OCI-LY7 (cell line): ENCODE measurements at regions not wholly inside any gene's neighbourhood (a gene's known extent, or its start where the extent isn't known, plus 50 kb on each side); places are given as distances from the start of the nearest gene placed in this dataset.
"Not testable (repeated sequence)": the region's sequence is repeated elsewhere in the genome, so short reads cannot be mapped to it uniquely, and the experiment has no call there.

Experiments used
- BruUV-seq: library from RNA; stranded (reverse); fragments of 400-500 nt; replicated peaks from 2 replicates; lab custom pipeline; 2021; lab: Mats Ljungman, UMichigan
- CTCF ChIA-PET: fragments of 300-600 bp; sonication (Branson Sonifier 250); formaldehyde crosslinking; loops from one replicate; lab custom pipeline; 2022; ENCODE audit warnings: antibody characterized with exemption; ENCODE audit not compliant: unreplicated experiment; lab: Charles Lee
- POLR2A ChIA-PET: fragments of 300-600 bp; sonication (Branson Sonifier 250); formaldehyde crosslinking; loops from one replicate; lab custom pipeline; 2022; ENCODE audit warnings: antibody characterized with exemption; lab: Charles Lee
- DNase-seq: peaks from one replicate; pipeline ENCODE4 v3.0.0-alpha.2; 2015; ENCODE audit warnings: low spot score
- H2AFZ ChIP-seq: fragments of 200-600 bp; sonication (generic), shearing (Covaris generic); 2 replicates; pipeline ENCODE4 v1.6.1; 2014; ENCODE audit warnings: mild to moderate bottlenecking, antibody characterized with exemption, low read length, moderate library complexity
- H3K27ac ChIP-seq: fragments of 200-600 bp; sonication (generic); 2 replicates; pipeline ENCODE4 v1.5.1; 2014; ENCODE audit warnings: mixed run types, low read depth, mild to moderate bottlenecking, moderate library complexity, low read length, inconsistent platforms; ENCODE audit not compliant: poor library complexity, severe bottlenecking
- H3K36me3 ChIP-seq: fragments of 200-600 bp; sonication (generic); 2 replicates; pipeline ENCODE4 v1.6.1; 2014; ENCODE audit warnings: mild to moderate bottlenecking, antibody characterized with exemption, low read length, moderate library complexity, mixed read lengths; ENCODE audit not compliant: insufficient read depth
- H3K4me1 ChIP-seq: fragments of 200-600 bp; sonication (generic); 2 replicates; pipeline ENCODE4 v1.5.1; 2014; ENCODE audit warnings: mild to moderate bottlenecking, low read length; ENCODE audit not compliant: insufficient read depth, poor library complexity, severe bottlenecking
- H3K4me2 ChIP-seq: fragments of 200-600 bp; sonication (generic); 2 replicates; pipeline ENCODE4 v1.6.1; 2014; ENCODE audit warnings: mild to moderate bottlenecking, low read length
- H3K4me3 ChIP-seq: fragments of 200-600 bp; sonication (generic); 2 replicates; pipeline ENCODE4 v1.5.1; 2014; ENCODE audit warnings: mild to moderate bottlenecking, low read depth, low read length; ENCODE audit not compliant: poor library complexity, severe bottlenecking
- H3K79me2 ChIP-seq: fragments of 200-600 bp; sonication (generic); 2 replicates; pipeline ENCODE4 v1.6.1; 2016; ENCODE audit warnings: low read depth, mild to moderate bottlenecking, low read length, moderate library complexity, mixed read lengths; ENCODE audit not compliant: insufficient read depth
- H3K9me2 ChIP-seq: fragments of 200-600 bp; sonication (generic); 2 replicates; pipeline ENCODE4 v1.6.1; 2016; ENCODE audit warnings: mild to moderate bottlenecking, low read length, mixed read lengths; ENCODE audit not compliant: insufficient read depth
- H3K9me3 ChIP-seq: fragments of 200-600 bp; sonication (generic); 2 replicates; pipeline ENCODE4 v1.6.1; 2014; ENCODE audit warnings: mild to moderate bottlenecking, mixed run types, low read length, mixed read lengths
- H4K20me1 ChIP-seq: fragments of 200-600 bp; sonication (generic); 2 replicates; pipeline ENCODE4 v1.6.1; 2014; ENCODE audit warnings: mild to moderate bottlenecking, antibody characterized with exemption, low read length, moderate library complexity, mixed read lengths; ENCODE audit not compliant: insufficient read depth
- EZH2phosphoT487 ChIP-seq: fragments of 200-600 bp; sonication (generic); IDR thresholded peaks from 2 replicates; pipeline ENCODE4 v1.6.1; 2018; ENCODE audit warnings: low read depth, borderline replicate concordance, mild to moderate bottlenecking, mixed run types, antibody characterized with exemption, low read length, moderate library complexity, mixed read lengths
- intact Hi-C: fragments of 100-400 bp; cut with micrococcal nuclease; formaldehyde crosslinking; loops from one replicate; pipeline ENCODE4 v1.10.0; 2022; ENCODE audit not compliant: unreplicated experiment
- TF ChIP-seq, protein P1 (sequence below): fragments of 200-600 bp; sonication (generic); conservative IDR thresholded peaks from 2 replicates; pipeline ENCODE4 v1.5.1; 2014; ENCODE audit warnings: mild to moderate bottlenecking, antibody characterized with exemption, low read length, moderate library complexity, mixed read lengths

DNA sequence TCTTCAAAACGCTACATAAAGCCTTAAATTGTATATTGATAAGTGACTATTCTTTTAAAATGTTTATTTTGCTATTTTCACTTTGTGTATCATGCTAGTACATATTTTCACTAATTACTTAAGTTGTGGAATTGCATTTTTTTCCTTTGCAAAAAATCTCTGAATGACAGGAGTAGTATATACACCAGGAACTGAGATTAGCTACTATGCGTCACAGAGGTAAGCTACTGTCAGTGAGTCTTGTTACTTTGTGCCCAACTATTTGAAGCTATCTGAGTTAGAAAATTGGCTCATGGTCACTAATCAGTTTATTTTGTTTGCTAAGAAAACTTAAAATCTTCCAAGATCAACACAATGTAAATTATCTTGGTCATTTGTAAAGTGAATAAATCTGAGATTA is 887.4 kb downstream of the TMTC2 start:
- H3K9me2 ChIP-seq = no peaks in the 10 kb centered on the region
- TF ChIP-seq EZH2phosphoT487 = no peak
- TF ChIP-seq, protein P1, sequence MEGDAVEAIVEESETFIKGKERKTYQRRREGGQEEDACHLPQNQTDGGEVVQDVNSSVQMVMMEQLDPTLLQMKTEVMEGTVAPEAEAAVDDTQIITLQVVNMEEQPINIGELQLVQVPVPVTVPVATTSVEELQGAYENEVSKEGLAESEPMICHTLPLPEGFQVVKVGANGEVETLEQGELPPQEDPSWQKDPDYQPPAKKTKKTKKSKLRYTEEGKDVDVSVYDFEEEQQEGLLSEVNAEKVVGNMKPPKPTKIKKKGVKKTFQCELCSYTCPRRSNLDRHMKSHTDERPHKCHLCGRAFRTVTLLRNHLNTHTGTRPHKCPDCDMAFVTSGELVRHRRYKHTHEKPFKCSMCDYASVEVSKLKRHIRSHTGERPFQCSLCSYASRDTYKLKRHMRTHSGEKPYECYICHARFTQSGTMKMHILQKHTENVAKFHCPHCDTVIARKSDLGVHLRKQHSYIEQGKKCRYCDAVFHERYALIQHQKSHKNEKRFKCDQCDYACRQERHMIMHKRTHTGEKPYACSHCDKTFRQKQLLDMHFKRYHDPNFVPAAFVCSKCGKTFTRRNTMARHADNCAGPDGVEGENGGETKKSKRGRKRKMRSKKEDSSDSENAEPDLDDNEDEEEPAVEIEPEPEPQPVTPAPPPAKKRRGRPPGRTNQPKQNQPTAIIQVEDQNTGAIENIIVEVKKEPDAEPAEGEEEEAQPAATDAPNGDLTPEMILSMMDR = no peak
- no peaks in the 10 kb centered on the region for H3K4me1 ChIP-seq
- no peak overlapping the region for H2AFZ ChIP-seq
- ChIA-PET POLR2A (interaction anchor here (0.6 kb wide), 1 partner anchor 536 kb away, joined by 8 read pairs; no protein-coding TSS in a partner anchor), CTCF (no interaction called here)
- no peak overlapping the region for H3K27ac ChIP-seq
- no peaks in the 10 kb centered on the region for H4K20me1 ChIP-seq
- no peak overlapping the region for H3K4me2 ChIP-seq
- no peak for DNase-seq
- no peaks in the 10 kb centered on the region for H3K9me3 ChIP-seq
- intact Hi-C loops = no loop called here
- no peaks in the 10 kb centered on the region for H3K36me3 ChIP-seq
- no peaks in the 10 kb centered on the region for H3K79me2 ChIP-seq
- no TSS peak for BruUV-seq
- H3K4me3 ChIP-seq = no peak overlapping the region

DNA sequence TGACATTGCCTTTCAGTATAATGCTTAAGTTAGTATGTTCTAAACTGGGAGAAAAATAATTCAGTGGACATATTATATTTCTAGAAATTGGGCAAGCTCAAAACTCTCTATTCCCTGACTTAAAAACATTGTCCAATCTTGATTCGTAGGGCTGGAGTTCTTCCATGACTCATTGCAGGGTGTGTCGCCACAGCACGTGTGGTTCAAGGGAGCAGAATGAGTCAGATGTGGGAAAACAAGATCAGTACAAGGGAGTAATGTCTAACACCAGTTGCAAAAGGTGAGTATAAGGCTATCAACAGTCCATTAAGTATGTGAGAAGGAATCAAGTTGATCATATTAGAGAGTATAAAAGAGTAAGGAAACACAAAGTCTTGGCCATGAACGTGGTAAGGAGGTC is 887.0 kb downstream of the TMTC2 start:
- ChIA-PET POLR2A (interaction anchor here (0.6 kb wide), 1 partner anchor 535 kb away, joined by 8 read pairs; no protein-coding TSS in a partner anchor), CTCF (no interaction called here)
- no peak overlapping the region for H3K4me3 ChIP-seq
- no peaks in the 10 kb centered on the region for H3K4me1 ChIP-seq
- no TSS peak for BruUV-seq
- no peak overlapping the region for H3K27ac ChIP-seq
- no peaks in the 10 kb centered on the region for H3K79me2 ChIP-seq
- intact Hi-C loops = no loop called here
- no peak overlapping the region for H2AFZ ChIP-seq
- no peak overlapping the region for H3K4me2 ChIP-seq
- H3K9me3 ChIP-seq = no peaks in the 10 kb centered on the region
- TF ChIP-seq, protein P1 = no peak
- no peak for TF ChIP-seq EZH2phosphoT487
- DNase-seq = no peak
- H4K20me1 ChIP-seq = no peaks in the 10 kb centered on the region
- no peaks in the 10 kb centered on the region for H3K9me2 ChIP-seq
- H3K36me3 ChIP-seq = no peaks in the 10 kb centered on the region

DNA sequence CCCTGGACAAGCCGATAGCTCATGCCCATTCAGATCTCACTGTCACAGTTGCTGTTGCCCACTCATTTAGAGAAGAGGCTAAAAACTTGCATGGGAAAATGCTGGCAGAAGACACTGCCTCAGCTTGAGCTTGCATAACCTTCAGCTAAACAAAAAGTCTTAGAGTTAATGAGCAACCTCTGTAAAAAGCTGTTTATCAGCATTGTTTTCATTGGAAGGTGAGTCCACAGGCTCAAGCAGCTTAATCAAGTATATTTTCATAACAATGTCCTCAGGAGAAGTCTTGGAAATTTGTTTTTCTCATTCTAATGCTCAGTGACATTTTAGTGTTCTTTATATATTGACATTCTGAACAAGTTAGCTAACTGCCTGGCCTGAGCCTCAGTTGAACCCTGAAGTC is 872.9 kb downstream of the TMTC2 start:
- intact Hi-C loops = no loop called here
- Histone ChIP-seq H3K9me3 (no peaks in the 10 kb centered on the region), H3K4me3 (no peak overlapping the region), H3K4me2 (no peak overlapping the region), H3K79me2 (no peaks in the 10 kb centered on the region), H4K20me1 (no peaks in the 10 kb centered on the region), H3K9me2 (no peaks in the 10 kb centered on the region), H3K4me1 (no peaks in the 10 kb centered on the region), H2AFZ (no peak overlapping the region), H3K27ac (no peak overlapping the region), H3K36me3 (no peaks in the 10 kb centered on the region)
- BruUV-seq = no TSS peak
- no peak for TF ChIP-seq EZH2phosphoT487
- TF ChIP-seq, protein P1 = no peak
- DNase-seq = no peak
- ChIA-PET CTCF (no interaction called here), POLR2A (no interaction called here)

DNA sequence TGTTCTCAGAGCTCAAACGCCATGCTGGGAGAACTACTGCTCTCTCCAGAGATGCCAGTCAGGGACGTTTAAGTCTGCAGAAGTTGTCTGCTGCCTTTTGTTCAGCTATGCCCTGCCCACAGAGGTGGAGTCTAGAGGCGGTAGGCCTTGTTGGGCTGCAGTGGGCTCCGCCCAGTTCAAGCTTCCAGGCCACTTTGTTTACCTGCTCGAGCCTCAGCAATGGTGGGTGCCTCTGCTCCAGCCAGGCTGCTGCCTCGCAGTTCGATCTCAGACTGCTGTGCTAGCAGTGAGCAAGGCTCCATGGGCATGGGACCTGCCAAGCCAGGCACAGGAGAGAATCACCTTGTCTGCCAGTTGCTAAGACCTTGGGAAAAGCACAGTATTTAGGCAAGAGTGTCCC is 869.3 kb downstream of the TMTC2 start:
- H3K27ac ChIP-seq, H4K20me1 ChIP-seq, BruUV-seq, DNase-seq, H3K9me3 ChIP-seq, H3K4me1 ChIP-seq, H3K9me2 ChIP-seq, H3K79me2 ChIP-seq, H3K4me3 ChIP-seq, H3K36me3 ChIP-seq, CTCF ChIA-PET, H3K4me2 ChIP-seq, H2AFZ ChIP-seq, intact Hi-C loops, POLR2A ChIA-PET: not testable (repeated sequence)
